HEK293 (cell line): ENCODE measurements at regions not wholly inside any gene's neighbourhood (a gene's known extent, or its start where the extent isn't known, plus 50 kb on each side); places are given as distances from the start of the nearest gene placed in this dataset.
A peak's percentile ranks its signal among the peaks of the same experiment; 100 is the strongest.

Experiments
- CTCF ChIA-PET: fragments of 350-600 bp; formaldehyde crosslinking; extraction: SDS; loops from one replicate; lab custom pipeline; 2021; ENCODE audit warnings: antibody characterized with exemption; lab: Yijun Ruan, JAX
- POLR2A ChIA-PET: fragments of 300-600 bp; formaldehyde crosslinking; extraction: SDS; loops from one replicate; lab custom pipeline; 2020; ENCODE audit warnings: antibody characterized with exemption, inconsistent platforms; lab: Yijun Ruan, JAX
- H3K27ac ChIP-seq: fragments of 200-500 bp; sonication (Bioruptor generic); 2 replicates; pipeline ENCODE4 v1.5.1; 2014; ENCODE audit warnings: low read depth, low read length, control low read depth, inconsistent platforms; ENCODE audit errors: extremely low read depth
- H3K36me3 ChIP-seq, 2 experiments: fragments of 200-500 bp in 1 of 2; sonication (Bioruptor generic) in 1 of 2; 1 replicate in 1 of 2; 2 replicates in 1 of 2; pipeline ENCODE4 v1.5.1; 2014 to 2017; ENCODE audit warnings: inconsistent platforms in 2 of 2, low read length in 2 of 2; ENCODE audit not compliant: control insufficient read depth in 2 of 2, insufficient read depth in 1 of 2
- H3K4me1 ChIP-seq: fragments of 200-500 bp; sonication (Bioruptor generic); 2 replicates; pipeline ENCODE4 v1.5.1; 2014; ENCODE audit warnings: mild to moderate bottlenecking, low read length, inconsistent platforms; ENCODE audit not compliant: control insufficient read depth, insufficient read depth
- H3K4me3 ChIP-seq: 2 replicates; pipeline ENCODE4 v1.5.1; 2011; ENCODE audit warnings: low read depth, mild to moderate bottlenecking, control low read depth, low read length, moderate library complexity
- H3K9me3 ChIP-seq: fragments of 200-500 bp; sonication (Bioruptor generic); 2 replicates; pipeline ENCODE4 v1.5.1; 2014; ENCODE audit warnings: low read depth, low read length, inconsistent platforms; ENCODE audit not compliant: control insufficient read depth, insufficient read depth
- GLIS1 ChIP-seq: fragments of 450-650 bp; formaldehyde crosslinking; IDR thresholded peaks from 2 replicates; pipeline ENCODE4 v1.5.1; 2016; ENCODE audit warnings: missing biosample characterization, missing genetic modification characterization
- GLIS2 ChIP-seq: fragments of 450-650 bp; formaldehyde crosslinking; IDR thresholded peaks from 2 replicates; pipeline ENCODE4 v1.5.1; 2016; ENCODE audit warnings: missing biosample characterization, missing genetic modification characterization
- KLF16 ChIP-seq: fragments of 450-650 bp; formaldehyde crosslinking; IDR thresholded peaks from 2 replicates; pipeline ENCODE4 v1.5.1; 2017; ENCODE audit warnings: missing biosample characterization, missing genetic modification characterization
- KLF17 ChIP-seq: fragments of 450-650 bp; formaldehyde crosslinking; IDR thresholded peaks from 2 replicates; pipeline ENCODE4 v1.5.1; 2016; ENCODE audit warnings: missing biosample characterization, missing genetic modification characterization
- KLF9 ChIP-seq: fragments of 450-650 bp; formaldehyde crosslinking; IDR thresholded peaks from 2 replicates; pipeline ENCODE4 v1.5.1; 2016; ENCODE audit warnings: missing biosample characterization, missing genetic modification characterization, low read depth
- RBAK ChIP-seq: fragments of 450-650 bp; formaldehyde crosslinking; IDR thresholded peaks from 2 replicates; pipeline ENCODE4 v1.5.1; 2016; ENCODE audit warnings: missing biosample characterization, missing genetic modification characterization
- REPIN1 ChIP-seq: fragments of 450-650 bp; formaldehyde crosslinking; IDR thresholded peaks from 2 replicates; pipeline ENCODE4 v1.5.1; 2017; ENCODE audit warnings: missing biosample characterization, missing genetic modification characterization, low read depth
- SCRT1 ChIP-seq: fragments of 450-650 bp; formaldehyde crosslinking; IDR thresholded peaks from 2 replicates; pipeline ENCODE4 v1.5.1; 2016; ENCODE audit warnings: missing biosample characterization, missing genetic modification characterization, borderline replicate concordance
- SCRT2 ChIP-seq: fragments of 450-650 bp; formaldehyde crosslinking; IDR thresholded peaks from 2 replicates; pipeline ENCODE4 v1.5.1; 2016; ENCODE audit warnings: missing biosample characterization, missing genetic modification characterization
- SP3 ChIP-seq: fragments of 450-650 bp; formaldehyde crosslinking; IDR thresholded peaks from 2 replicates; pipeline ENCODE4 v1.5.1; 2016; ENCODE audit warnings: missing biosample characterization, missing genetic modification characterization
- YY2 ChIP-seq: fragments of 450-650 bp; formaldehyde crosslinking; IDR thresholded peaks from 2 replicates; pipeline ENCODE4 v1.5.1; 2016; ENCODE audit warnings: missing biosample characterization, missing genetic modification characterization
- ZBTB48 ChIP-seq: fragments of 450-650 bp; formaldehyde crosslinking; IDR thresholded peaks from 2 replicates; pipeline ENCODE4 v1.5.1; 2016; ENCODE audit warnings: missing biosample characterization, missing genetic modification characterization
- ZNF157 ChIP-seq: fragments of 450-650 bp; formaldehyde crosslinking; IDR thresholded peaks from 2 replicates; pipeline ENCODE4 v1.5.1; 2016; ENCODE audit warnings: missing biosample characterization, missing genetic modification characterization
- ZNF169 ChIP-seq: fragments of 450-650 bp; formaldehyde crosslinking; IDR thresholded peaks from 2 replicates; pipeline ENCODE4 v1.5.1; 2016; ENCODE audit warnings: missing biosample characterization, missing genetic modification characterization
- ZNF2 ChIP-seq: fragments of 450-650 bp; formaldehyde crosslinking; IDR thresholded peaks from 2 replicates; pipeline ENCODE4 v1.5.1; 2016; ENCODE audit warnings: missing biosample characterization, missing genetic modification characterization
- ZNF214 ChIP-seq: fragments of 450-650 bp; formaldehyde crosslinking; IDR thresholded peaks from 2 replicates; pipeline ENCODE4 v1.5.1; 2017; ENCODE audit warnings: missing biosample characterization, mild to moderate bottlenecking, missing genetic modification characterization, borderline replicate concordance
- ZNF274 ChIP-seq, 2 experiments: fragments of 200-500 bp in 1 of 2; fragments of 450-650 bp in 1 of 2; sonication (Bioruptor generic) in 1 of 2; formaldehyde crosslinking in 1 of 2; IDR thresholded peaks; 2 replicates each; pipeline versions ENCODE4 v1.5.1 to v1.6.1; 2014 to 2016; ENCODE audit warnings: borderline replicate concordance in 1 of 2, inconsistent platforms in 1 of 2, low read length in 1 of 2, missing biosample characterization in 1 of 2, missing genetic modification characterization in 1 of 2
- ZNF335 ChIP-seq: fragments of 450-650 bp; formaldehyde crosslinking; conservative IDR thresholded peaks from 2 replicates; pipeline ENCODE4 v1.5.1; 2016; ENCODE audit warnings: missing biosample characterization, missing genetic modification characterization
- ZNF341 ChIP-seq: fragments of 450-650 bp; formaldehyde crosslinking; IDR thresholded peaks from 2 replicates; pipeline ENCODE4; 2016; ENCODE audit warnings: low read depth, missing biosample characterization, missing genetic modification characterization
- ZNF394 ChIP-seq: fragments of 450-650 bp; formaldehyde crosslinking; IDR thresholded peaks from 2 replicates; pipeline ENCODE4 v1.5.1; 2016; ENCODE audit warnings: missing biosample characterization, missing genetic modification characterization, mild to moderate bottlenecking, moderate library complexity, borderline replicate concordance
- ZNF423 ChIP-seq: fragments of 450-650 bp; formaldehyde crosslinking; IDR thresholded peaks from 2 replicates; pipeline ENCODE4 v1.5.1; 2016; ENCODE audit warnings: missing biosample characterization, missing genetic modification characterization
- ZNF548 ChIP-seq: fragments of 450-650 bp; formaldehyde crosslinking; IDR thresholded peaks from 2 replicates; pipeline ENCODE4 v1.5.1; 2016; ENCODE audit warnings: missing biosample characterization, missing genetic modification characterization
- ZNF561 ChIP-seq: fragments of 450-650 bp; IDR thresholded peaks from 2 replicates; pipeline ENCODE4 v1.5.1; 2018; ENCODE audit warnings: missing biosample characterization, missing genetic modification characterization, borderline replicate concordance
- ZNF571 ChIP-seq: fragments of 450-650 bp; formaldehyde crosslinking; IDR thresholded peaks from 2 replicates; pipeline ENCODE4 v1.5.0; 2017; ENCODE audit warnings: missing biosample characterization, missing genetic modification characterization
- ZNF629 ChIP-seq: fragments of 450-650 bp; formaldehyde crosslinking; IDR thresholded peaks from 2 replicates; pipeline ENCODE4 v1.5.1; 2017; ENCODE audit warnings: missing biosample characterization, missing genetic modification characterization
- ZNF768 ChIP-seq: fragments of 450-650 bp; formaldehyde crosslinking; IDR thresholded peaks from 2 replicates; pipeline ENCODE4 v1.5.1; 2018; ENCODE audit warnings: missing biosample characterization, mild to moderate bottlenecking, missing genetic modification characterization
- ZNF776 ChIP-seq: fragments of 450-650 bp; formaldehyde crosslinking; IDR thresholded peaks from 2 replicates; pipeline ENCODE4 v1.5.0; 2017; ENCODE audit warnings: missing biosample characterization, missing genetic modification characterization, borderline replicate concordance
- ZNF777 ChIP-seq: fragments of 450-650 bp; formaldehyde crosslinking; IDR thresholded peaks from 2 replicates; pipeline ENCODE4 v1.5.1; 2017; ENCODE audit warnings: missing biosample characterization, missing genetic modification characterization, borderline replicate concordance
- ZNF837 ChIP-seq: fragments of 450-650 bp; formaldehyde crosslinking; IDR thresholded peaks from 2 replicates; pipeline ENCODE4 v1.5.1; 2016; ENCODE audit warnings: missing biosample characterization, missing genetic modification characterization
- TF ChIP-seq, protein P1 (sequence below): fragments of 450-650 bp; formaldehyde crosslinking; IDR thresholded peaks from 2 replicates; pipeline ENCODE4 v1.5.1; 2016; ENCODE audit warnings: missing biosample characterization, missing genetic modification characterization, low read depth
- TF ChIP-seq, protein P2 (sequence below): fragments of 450-650 bp; formaldehyde crosslinking; IDR thresholded peaks from 2 replicates; pipeline ENCODE4 v1.5.1; 2017; ENCODE audit warnings: missing biosample characterization, missing genetic modification characterization

DNA sequence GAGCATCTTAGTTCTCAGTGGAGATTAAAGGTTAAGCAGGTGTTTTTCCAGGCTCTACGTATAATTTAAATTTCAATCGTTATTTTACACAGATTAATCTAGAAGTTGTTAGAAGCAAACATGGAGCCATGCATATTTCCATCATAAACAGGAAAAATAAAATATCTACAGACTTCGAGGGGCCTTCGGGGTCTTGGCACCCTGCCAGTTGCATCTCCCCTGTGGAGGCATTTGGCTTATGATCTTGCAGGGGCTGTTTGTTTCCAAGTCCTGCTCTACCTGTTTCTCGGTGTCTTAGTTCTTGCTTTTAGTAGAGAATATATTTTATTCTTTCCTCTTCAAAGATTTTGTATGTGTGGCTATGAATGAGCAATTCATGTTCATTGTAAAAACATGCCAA is 67.2 kb upstream of the FAM136A start (continued):
- TF ChIP-seq, protein P1, sequence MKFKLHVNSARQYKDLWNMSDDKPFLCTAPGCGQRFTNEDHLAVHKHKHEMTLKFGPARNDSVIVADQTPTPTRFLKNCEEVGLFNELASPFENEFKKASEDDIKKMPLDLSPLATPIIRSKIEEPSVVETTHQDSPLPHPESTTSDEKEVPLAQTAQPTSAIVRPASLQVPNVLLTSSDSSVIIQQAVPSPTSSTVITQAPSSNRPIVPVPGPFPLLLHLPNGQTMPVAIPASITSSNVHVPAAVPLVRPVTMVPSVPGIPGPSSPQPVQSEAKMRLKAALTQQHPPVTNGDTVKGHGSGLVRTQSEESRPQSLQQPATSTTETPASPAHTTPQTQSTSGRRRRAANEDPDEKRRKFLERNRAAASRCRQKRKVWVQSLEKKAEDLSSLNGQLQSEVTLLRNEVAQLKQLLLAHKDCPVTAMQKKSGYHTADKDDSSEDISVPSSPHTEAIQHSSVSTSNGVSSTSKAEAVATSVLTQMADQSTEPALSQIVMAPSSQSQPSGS (tag by site-specific recombination) = no peak
- TF ChIP-seq REPIN1 (tag by site-specific recombination) (no peak), ZNF423 (no peak), ZNF169 (no peak)

- TF ChIP-seq GLIS2 (tag by site-specific recombination) = no peak
- TF ChIP-seq ZNF629 (tag by site-specific recombination) = no peak
- TF ChIP-seq ZNF571 (tag by site-specific recombination) = no peak
- TF ChIP-seq ZNF768 (tag by site-specific recombination) = no peak
- no peak for TF ChIP-seq ZNF394 (tag by site-specific recombination)
- no peak for TF ChIP-seq ZNF548 (tag by site-specific recombination)
- TF ChIP-seq ZNF157 = no peak
- TF ChIP-seq ZNF214 (tag by site-specific recombination) = no peak
- TF ChIP-seq RBAK (tag by site-specific recombination) = no peak
- TF ChIP-seq ZNF777 (tag by site-specific recombination) = no peak
- no peak for TF ChIP-seq ZBTB48 (tag by site-specific recombination)
- TF ChIP-seq, protein P2, sequence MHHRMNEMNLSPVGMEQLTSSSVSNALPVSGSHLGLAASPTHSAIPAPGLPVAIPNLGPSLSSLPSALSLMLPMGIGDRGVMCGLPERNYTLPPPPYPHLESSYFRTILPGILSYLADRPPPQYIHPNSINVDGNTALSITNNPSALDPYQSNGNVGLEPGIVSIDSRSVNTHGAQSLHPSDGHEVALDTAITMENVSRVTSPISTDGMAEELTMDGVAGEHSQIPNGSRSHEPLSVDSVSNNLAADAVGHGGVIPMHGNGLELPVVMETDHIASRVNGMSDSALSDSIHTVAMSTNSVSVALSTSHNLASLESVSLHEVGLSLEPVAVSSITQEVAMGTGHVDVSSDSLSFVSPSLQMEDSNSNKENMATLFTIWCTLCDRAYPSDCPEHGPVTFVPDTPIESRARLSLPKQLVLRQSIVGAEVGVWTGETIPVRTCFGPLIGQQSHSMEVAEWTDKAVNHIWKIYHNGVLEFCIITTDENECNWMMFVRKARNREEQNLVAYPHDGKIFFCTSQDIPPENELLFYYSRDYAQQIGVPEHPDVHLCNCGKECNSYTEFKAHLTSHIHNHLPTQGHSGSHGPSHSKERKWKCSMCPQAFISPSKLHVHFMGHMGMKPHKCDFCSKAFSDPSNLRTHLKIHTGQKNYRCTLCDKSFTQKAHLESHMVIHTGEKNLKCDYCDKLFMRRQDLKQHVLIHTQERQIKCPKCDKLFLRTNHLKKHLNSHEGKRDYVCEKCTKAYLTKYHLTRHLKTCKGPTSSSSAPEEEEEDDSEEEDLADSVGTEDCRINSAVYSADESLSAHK = no peak
- TF ChIP-seq KLF17 (tag by site-specific recombination) = no peak
- no peak for TF ChIP-seq ZNF341 (tag by site-specific recombination)
- TF ChIP-seq YY2 (tag by site-specific recombination) = no peak
- no peak for TF ChIP-seq ZNF776 (tag by site-specific recombination)
- H3K36me3 ChIP-seq = no peaks in the 10 kb centered on the region
- POLR2A ChIA-PET = no interaction called here
- CTCF ChIA-PET = no interaction called here
- no peak overlapping the region for H3K27ac ChIP-seq
- H3K9me3 ChIP-seq = no peaks in the 10 kb centered on the region
- H3K4me3 ChIP-seq = no peak overlapping the region
- 0 out of 2 replicates have a peak, but pooled peaks cover 3% of the 10 kb centered on the region for H3K4me1 ChIP-seq
Observed at GRCh38 chr2:70368545-70368944, 66.7 kb upstream of the FAM136A start.

DNA sequence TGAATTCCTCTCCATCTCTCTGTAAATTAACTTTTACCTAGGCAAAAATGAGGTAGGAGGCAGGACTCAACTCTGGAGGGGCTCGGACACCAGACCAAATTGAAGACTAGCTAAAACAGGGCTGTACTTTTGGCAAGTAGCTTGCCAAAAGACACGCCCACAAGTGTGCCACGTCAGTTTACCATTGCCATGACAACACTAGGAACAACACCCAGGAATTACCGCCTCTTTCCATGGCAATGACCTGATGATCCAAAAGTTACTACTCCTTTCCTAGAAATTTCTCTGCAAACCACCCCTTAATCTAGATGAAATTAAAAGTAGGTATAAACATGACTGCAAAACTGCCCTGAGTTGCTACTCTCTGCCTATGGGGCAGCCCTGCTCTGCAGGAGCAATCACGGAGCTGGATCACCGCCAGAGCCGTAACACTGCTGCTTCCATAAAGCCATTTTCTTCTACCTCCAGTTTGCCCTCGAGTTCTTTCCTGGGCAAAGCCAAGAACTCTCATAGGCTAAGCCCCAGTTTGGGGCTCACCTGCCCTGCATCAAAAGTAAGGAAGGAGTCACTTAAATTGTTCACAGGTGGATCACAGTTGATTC is 66.0 kb upstream of the FAM136A start:
- H3K27ac ChIP-seq = no peak overlapping the region
- CTCF ChIA-PET = interaction anchor here (0.7 kb wide), 1 partner anchor 17 kb away, joined by 3 read pairs; no protein-coding TSS in a partner anchor
- 0 out of 2 replicates have a peak, but pooled peaks have one; percentile 28 for TF ChIP-seq ZNF2 (tag by site-specific recombination)
- TF ChIP-seq GLIS1 (tag by site-specific recombination) = peak; percentile 56
- TF ChIP-seq SP3 (tag by site-specific recombination) = 0 out of 2 replicates have a peak, but pooled peaks have one; percentile 24
- no peak for TF ChIP-seq SCRT1
- TF ChIP-seq ZNF837 (tag by site-specific recombination) = no peak
- peak; percentile 59 for TF ChIP-seq KLF9
- TF ChIP-seq SCRT2 = peak; percentile 27; the same call in 1 of the 2 replicates
- 0 out of 2 replicates have a peak, but pooled peaks have one; percentile 15 for TF ChIP-seq ZNF335
- TF ChIP-seq ZNF561 = 0 out of 2 replicates have a peak, but pooled peaks have one; percentile 40
- TF ChIP-seq ZNF274 (IDR thresholded peaks at IDR 0.05; ENCODE audit: low read length) = no peak
- TF ChIP-seq ZNF274 (tag by site-specific recombination; IDR thresholded peaks at IDR 0.05; ENCODE audit: borderline replicate concordance) = no peak
- peak; percentile 27; the same call in 1 of the 2 replicates for TF ChIP-seq KLF16 (tag by site-specific recombination)

More for the DNA sequence above, 66.0 kb upstream of the FAM136A start:
- no peaks in the 10 kb centered on the region for H3K9me3 ChIP-seq
- 0 out of 2 replicates have a peak, but pooled peaks cover 3% of the 10 kb centered on the region for H3K4me1 ChIP-seq
- no peaks in the 10 kb centered on the region for H3K36me3 ChIP-seq
- H3K4me3 ChIP-seq = no peak overlapping the region
- POLR2A ChIA-PET = no interaction called here
